Natural killer cell (primary cell): ENCODE measurements at regions not wholly inside any gene's neighbourhood (a gene's known extent, or its start where the extent isn't known, plus 50 kb on each side); places are given as distances from the start of the nearest gene placed in this dataset.

Experiments
- ATAC-seq, 3 donors: fragments of 150-1000 bp in 2 of 3; fragments of 200-7000 bp in 1 of 3; cut with Tn5 transposase; 1 replicate in 1 of 3; 2 replicates in 2 of 3; pipeline ENCODE4 v1.10.0; 2021; ENCODE audit warnings: mild to moderate bottlenecking in 2 of 3, moderate library complexity in 2 of 3
- DNase-seq, 2 donors: peaks; one replicate each; pipeline versions ENCODE4 v3.0.0 to v3.0.0-alpha.2; 2013 to 2021; ENCODE audit warnings: mixed read lengths in 1 of 2
- H3K27ac ChIP-seq: one replicate; pipeline ENCODE4 v1.5.1; 2013; ENCODE audit warnings: mild to moderate bottlenecking, low read length
- H3K27me3 ChIP-seq: one replicate; pipeline ENCODE4 v1.6.1; 2013; ENCODE audit warnings: low read length; ENCODE audit not compliant: control insufficient read depth, insufficient read depth
- H3K36me3 ChIP-seq: one replicate; pipeline ENCODE4 v1.6.1; 2013; ENCODE audit warnings: low read length; ENCODE audit not compliant: control insufficient read depth, insufficient read depth
- H3K4me1 ChIP-seq: one replicate; pipeline ENCODE4 v1.6.1; 2013; ENCODE audit warnings: low read length; ENCODE audit not compliant: control insufficient read depth, insufficient read depth
- H3K4me3 ChIP-seq: one replicate; pipeline ENCODE4 v1.5.1; 2013; ENCODE audit warnings: low read length
- H3K9me3 ChIP-seq: one replicate; pipeline ENCODE4 v1.6.1; 2013; ENCODE audit warnings: low read length; ENCODE audit not compliant: control insufficient read depth, insufficient read depth
- H3K27ac Mint-ChIP-seq, 2 donors: one replicate each; pipeline ENCODE4 v1.8.0; 2022; ENCODE audit warnings: mild to moderate bottlenecking in 2 of 2, mixed read lengths in 2 of 2, moderate library complexity in 1 of 2
- H3K27me3 Mint-ChIP-seq, 2 donors: one replicate each; pipeline ENCODE4 v1.8.0; 2022; ENCODE audit warnings: low read depth in 2 of 2, mixed read lengths in 2 of 2
- H3K36me3 Mint-ChIP-seq: one replicate; pipeline ENCODE4 v1.8.0; 2022; ENCODE audit warnings: mixed read lengths
- H3K4me1 Mint-ChIP-seq, 2 donors: one replicate each; pipeline ENCODE4 v1.8.0; 2022; ENCODE audit warnings: mixed read lengths in 2 of 2
- H3K4me3 Mint-ChIP-seq: one replicate; pipeline ENCODE4 v1.8.0; 2022; ENCODE audit warnings: mild to moderate bottlenecking, moderate library complexity, mixed read lengths
- H3K9me3 Mint-ChIP-seq, 2 donors: one replicate each; pipeline ENCODE4 v1.8.0; 2022; ENCODE audit warnings: mixed read lengths in 2 of 2
- CTCF ChIP-seq: fragments of 200-600 bp; IDR thresholded peaks from one replicate; pipeline ENCODE4 v1.8.0; 2022; ENCODE audit warnings: antibody characterized with exemption
- WGBS: methylation state at CpG from one replicate; pipeline ENCODE4 v1.1.7; 2013; ENCODE audit warnings: missing lambda C conversion rate; ENCODE audit not compliant: insufficient coverage; 5-methylcytosine and 5-hydroxymethylcytosine counted together
- intact Hi-C: fragments of 100-400 bp; cut with micrococcal nuclease; formaldehyde crosslinking; loops from one replicate; pipeline ENCODE4 v1.14.2; 2022

- intact Hi-C loops, result no loop called here
- H3K9me3 Mint-ChIP-seq, result no peaks in the 10 kb centered on the region
- no peaks in the 10 kb centered on the region for H3K36me3 Mint-ChIP-seq
- Histone ChIP-seq H3K9me3 (no peaks in the 10 kb centered on the region), H3K4me1 (no peaks in the 10 kb centered on the region), H3K27me3 (no peaks in the 10 kb centered on the region), H3K4me3 (no peak overlapping the region), H3K27ac (no peak overlapping the region), H3K36me3 (no peaks in the 10 kb centered on the region)
- H3K4me3 Mint-ChIP-seq, result no peak overlapping the region
- ATAC-seq (no peak), DNase-seq (no peak)
- TF ChIP-seq CTCF, result no peak
- no peaks in the 10 kb centered on the region for H3K4me1 Mint-ChIP-seq
- 83% methylated on average over 6 of the region's 6 CpGs for WGBS
- peaks cover 10 to 11% of the 10 kb centered on the region in 2 donors for H3K27me3 Mint-ChIP-seq
- no peak overlapping the region for H3K27ac Mint-ChIP-seq
Measured at GRCh38 chr12:131615326-131616042, 95.4 kb upstream of the SFSWAP start.

- peaks cover 10 to 11% of the 10 kb centered on the region in 2 donors for H3K27me3 Mint-ChIP-seq
- no peaks in the 10 kb centered on the region for H3K36me3 Mint-ChIP-seq
- H3K9me3 Mint-ChIP-seq, result no peaks in the 10 kb centered on the region
- H3K27me3 ChIP-seq, result no peaks in the 10 kb centered on the region
- no peaks in the 10 kb centered on the region for H3K4me1 Mint-ChIP-seq
- no peak overlapping the region for H3K4me3 Mint-ChIP-seq
- no peaks in the 10 kb centered on the region for H3K36me3 ChIP-seq
- H3K27ac ChIP-seq, result no peak overlapping the region
- H3K27ac Mint-ChIP-seq, result no peak overlapping the region
- intact Hi-C loops, result no loop called here
- no peak for TF ChIP-seq CTCF
- DNase-seq (no peak), ATAC-seq (no peak)
- H3K9me3 ChIP-seq, result no peaks in the 10 kb centered on the region
- no peak overlapping the region for H3K4me3 ChIP-seq
- no peaks in the 10 kb centered on the region for H3K4me1 ChIP-seq
- WGBS, result 83% methylated on average over 19 of the region's 19 CpGs
Measured at GRCh38 chr12:131616043-131616700, 94.7 kb upstream of the SFSWAP start.

- DNase-seq (no peak), ATAC-seq (no peak)
- no peaks in the 10 kb centered on the region for H3K4me1 ChIP-seq
- H3K4me3 Mint-ChIP-seq, result no peak overlapping the region
- TF ChIP-seq CTCF, result no peak
- H3K27ac Mint-ChIP-seq, result no peak overlapping the region
- intact Hi-C loops, result no loop called here
- no peak overlapping the region for H3K4me3 ChIP-seq
- peaks cover 0 to 3% of the 10 kb centered on the region in 2 donors for H3K4me1 Mint-ChIP-seq
- no peaks in the 10 kb centered on the region for H3K27me3 ChIP-seq
- no peaks in the 10 kb centered on the region for H3K9me3 Mint-ChIP-seq
- H3K27me3 Mint-ChIP-seq, result peaks cover 10 to 11% of the 10 kb centered on the region in 2 donors
- 80% methylated on average over 11 of the region's 11 CpGs for WGBS
- H3K27ac ChIP-seq, result no peak overlapping the region
- H3K9me3 ChIP-seq, result no peaks in the 10 kb centered on the region
- H3K36me3 Mint-ChIP-seq, result no peaks in the 10 kb centered on the region
- no peaks in the 10 kb centered on the region for H3K36me3 ChIP-seq
Measured at GRCh38 chr12:131616738-131617137, 94.2 kb upstream of the SFSWAP start.
